H1 (cell line): ENCODE measurements at regions not wholly inside any gene's neighbourhood (a gene's known extent, or its start where the extent isn't known, plus 50 kb on each side); places are given as distances from the start of the nearest gene placed in this dataset.

Experiments
- CTCF ChIA-PET: fragments of 300-600 bp; sonication (Branson Sonifier 250); formaldehyde crosslinking; loops from one replicate; lab custom pipeline; 2021; ENCODE audit not compliant: partially characterized antibody; lab: Charles Lee
- POLR2A ChIA-PET: fragments of 300-600 bp; sonication (Branson Sonifier 250); formaldehyde crosslinking; loops from one replicate; lab custom pipeline; 2021; ENCODE audit warnings: inconsistent platforms; ENCODE audit not compliant: partially characterized antibody; lab: Charles Lee
- DNase-seq, 2 experiments: peaks; one replicate each; pipeline versions ENCODE4 v3.0.0 to v3.0.0-alpha.2; 2010 to 2022; ENCODE audit warnings: low spot score in 2 of 2, low read depth in 1 of 2, mixed read lengths in 1 of 2
- FAIRE-seq: peaks from 2 replicates; lab custom pipeline; 2011; peaks lifted over from hg19 to GRCh38; lab: Jason Lieb, UNC
- H2AFZ ChIP-seq: 2 replicates; pipeline ENCODE4 v1.8.1; 2012; ENCODE audit warnings: low read length, inconsistent platforms
- H2AK5ac ChIP-seq: 2 replicates; pipeline ENCODE4 v1.6.1; 2013; ENCODE audit warnings: low read depth, low read length
- H2BK120ac ChIP-seq: replicated peaks from 2 replicates; pipeline ENCODE3; 2013; ENCODE audit warnings: low read depth, low read length, inconsistent platforms
- H2BK12ac ChIP-seq: 2 replicates; pipeline ENCODE4 v1.6.1; 2013; ENCODE audit warnings: low read depth, low read length
- H2BK15ac ChIP-seq: 2 replicates; pipeline ENCODE4 v1.6.1; 2013; ENCODE audit warnings: low read length
- H2BK20ac ChIP-seq: 2 replicates; pipeline ENCODE4 v1.6.1; 2013; ENCODE audit warnings: low read length
- H2BK5ac ChIP-seq: 2 replicates; pipeline ENCODE4 v1.6.1; 2013; ENCODE audit warnings: low read depth, low read length
- H3K14ac ChIP-seq: 2 replicates; pipeline ENCODE4 v1.6.1; 2013; ENCODE audit warnings: inconsistent platforms; ENCODE audit not compliant: insufficient read length
- H3K18ac ChIP-seq: 2 replicates; pipeline ENCODE4 v1.6.1; 2013; ENCODE audit warnings: low read length; ENCODE audit errors: extremely low read depth
- H3K23ac ChIP-seq: 2 replicates; pipeline ENCODE4 v1.6.1; 2013; ENCODE audit warnings: inconsistent platforms; ENCODE audit not compliant: insufficient read length
- H3K23me2 ChIP-seq: 2 replicates; pipeline ENCODE4 v1.6.1; 2013; ENCODE audit warnings: low read depth, low read length
- H3K27ac ChIP-seq: 2 replicates; pipeline ENCODE4 v1.6.1; 2011; ENCODE audit warnings: low read depth, low read length, inconsistent platforms
- H3K27me3 ChIP-seq, 4 experiments: replicated peaks in 1 of 4; 1 replicate in 1 of 4; 2 replicates in 3 of 4; pipeline versions ENCODE4 v1.6.1 to v1.8.1; 2011 to 2013; ENCODE audit warnings: low read length in 3 of 4, mild to moderate bottlenecking in 3 of 4, inconsistent platforms in 2 of 4, mixed read lengths in 2 of 4, moderate library complexity in 1 of 4; ENCODE audit not compliant: control insufficient read depth in 3 of 4, insufficient read depth in 3 of 4; ENCODE audit errors: extremely low read depth in 1 of 4
- H3K36me3 ChIP-seq, 4 experiments: 2 replicates each; pipeline versions ENCODE4 v1.6.1 to v1.8.1; 2011 to 2013; ENCODE audit warnings: mild to moderate bottlenecking in 4 of 4, low read length in 3 of 4, moderate library complexity in 2 of 4, control low read depth in 1 of 4, inconsistent platforms in 1 of 4; ENCODE audit not compliant: insufficient read depth in 4 of 4, control insufficient read depth in 2 of 4
- H3K4ac ChIP-seq: replicated peaks from 2 replicates; pipeline ENCODE3; 2013; ENCODE audit warnings: low read length, low read depth, mixed read lengths, inconsistent platforms; ENCODE audit not compliant: insufficient read length
- H3K4me1 ChIP-seq, 4 experiments: replicated peaks in 1 of 4; 1 replicate in 1 of 4; 2 replicates in 3 of 4; pipeline versions ENCODE4 v1.6.1 to v1.8.1; 2011 to 2013; ENCODE audit warnings: low read length in 3 of 4, inconsistent platforms in 2 of 4, mixed read lengths in 1 of 4; ENCODE audit not compliant: insufficient read depth in 4 of 4, control insufficient read depth in 3 of 4
- H3K4me2 ChIP-seq, 2 experiments: 2 replicates each; pipeline versions ENCODE4 v1.6.1 to v1.8.1; 2011 to 2013; ENCODE audit warnings: low read depth in 2 of 2, low read length in 2 of 2, control low read depth in 1 of 2, inconsistent platforms in 1 of 2, mild to moderate bottlenecking in 1 of 2; ENCODE audit not compliant: insufficient read depth in 1 of 2
- H3K4me3 ChIP-seq, 4 experiments: fragments of 200-600, 300-600 bp in 1 of 4; sonication (generic), shearing (Covaris generic), sonication (Bioruptor Twin) in 1 of 4; 2 replicates each; pipeline versions ENCODE4 v1.5.1 to v1.8.1; 2011 to 2016; ENCODE audit warnings: low read length in 4 of 4, low read depth in 3 of 4, control low read depth in 2 of 4, inconsistent platforms in 2 of 4, mild to moderate bottlenecking in 2 of 4, mixed read lengths in 1 of 4, moderate library complexity in 1 of 4; ENCODE audit not compliant: insufficient read depth in 2 of 4; ENCODE audit errors: extremely low read depth in 1 of 4
- H3K56ac ChIP-seq: replicated peaks from 2 replicates; pipeline ENCODE3; 2013; ENCODE audit warnings: low read depth, mild to moderate bottlenecking, mixed read lengths, low read length, inconsistent platforms; ENCODE audit not compliant: insufficient read length
- H3K79me1 ChIP-seq: 2 replicates; pipeline ENCODE4 v1.6.1; 2013; ENCODE audit warnings: low read depth, low read length, control low read depth
- H3K79me2 ChIP-seq, 2 experiments: 2 replicates each; pipeline versions ENCODE4 v1.6.1 to v1.8.1; 2012 to 2013; ENCODE audit warnings: low read length in 2 of 2, mild to moderate bottlenecking in 2 of 2, inconsistent platforms in 1 of 2; ENCODE audit not compliant: insufficient read depth in 2 of 2, control insufficient read depth in 1 of 2
- H3K9ac ChIP-seq, 4 experiments: replicated peaks in 1 of 4; 1 replicate in 1 of 4; 2 replicates in 3 of 4; pipeline versions ENCODE4 v1.6.1 to v1.8.1; 2011 to 2013; ENCODE audit warnings: low read depth in 3 of 4, low read length in 3 of 4, control low read depth in 2 of 4, mild to moderate bottlenecking in 2 of 4, moderate library complexity in 2 of 4, inconsistent platforms in 1 of 4; ENCODE audit errors: extremely low read depth in 1 of 4
- H3K9me3 ChIP-seq, 2 experiments: 2 replicates each; pipeline versions ENCODE4 v1.6.1 to v1.8.1; 2012 to 2013; ENCODE audit warnings: mild to moderate bottlenecking in 2 of 2, moderate library complexity in 2 of 2, control low read depth in 1 of 2, inconsistent platforms in 1 of 2, low read depth in 1 of 2, low read length in 1 of 2, mixed read lengths in 1 of 2; ENCODE audit not compliant: insufficient read depth in 2 of 2
- H4K20me1 ChIP-seq, 2 experiments: replicated peaks in 1 of 2; 2 replicates each; pipeline versions ENCODE3 to v1.8.1; 2011 to 2013; ENCODE audit warnings: inconsistent platforms in 2 of 2, low read length in 2 of 2, mild to moderate bottlenecking in 1 of 2; ENCODE audit not compliant: insufficient read depth in 2 of 2, control insufficient read depth in 1 of 2
- H4K5ac ChIP-seq: 2 replicates; pipeline ENCODE4 v1.6.1; 2013; ENCODE audit warnings: low read length, low read depth, mixed read lengths, inconsistent platforms; ENCODE audit not compliant: insufficient read length
- H4K8ac ChIP-seq: 2 replicates; pipeline ENCODE4 v1.8.0; 2013; ENCODE audit warnings: mild to moderate bottlenecking, moderate library complexity, low read length, inconsistent platforms; ENCODE audit not compliant: insufficient read depth; ENCODE audit errors: extremely low read depth
- H4K91ac ChIP-seq: replicated peaks from 2 replicates; pipeline ENCODE3; 2013; ENCODE audit warnings: low read length, mixed read lengths, inconsistent platforms; ENCODE audit not compliant: insufficient read length
- BCL11A ChIP-seq, 2 experiments: IDR thresholded peaks; one replicate each; pipeline ENCODE4 v1.6.1; 2011; ENCODE audit warnings: low read depth in 2 of 2, low read length in 2 of 2, mild to moderate bottlenecking in 2 of 2
- BRCA1 ChIP-seq: IDR thresholded peaks from 2 replicates; pipeline ENCODE4 v1.6.1; 2012; ENCODE audit warnings: low read depth, low read length, improper control_type of control experiment
- RXRA ChIP-seq: IDR thresholded peaks from 2 replicates; pipeline ENCODE4 v1.6.1; 2011; ENCODE audit warnings: low read depth, mild to moderate bottlenecking, low read length, moderate library complexity; ENCODE audit not compliant: insufficient read depth
- TBP ChIP-seq: IDR thresholded peaks from 2 replicates; pipeline ENCODE4 v1.6.1; 2011; ENCODE audit warnings: low read depth, low read length, improper control_type of control experiment
- WGBS, 2 experiments: shearing (Covaris generic) in 1 of 2; methylation state at CpG; one replicate each; pipeline versions ENCODE4 v1.1.6 to v1.1.7; 2013 to 2015; ENCODE audit warnings: low lambda C conversion rate in 2 of 2, mixed read lengths in 2 of 2, inconsistent platforms in 1 of 2, low coverage in 1 of 2, missing lambda C conversion rate in 1 of 2; ENCODE audit not compliant: insufficient replicate concordance in 2 of 2, insufficient coverage in 1 of 2, insufficient read length in 1 of 2; ENCODE audit errors: extremely low coverage in 1 of 2, missing lambda C conversion rate in 1 of 2; 5-methylcytosine and 5-hydroxymethylcytosine counted together
- TF ChIP-seq, protein P1 (sequence below): IDR thresholded peaks from 2 replicates; pipeline ENCODE4 v1.6.1; 2012; ENCODE audit warnings: inconsistent platforms

DNA sequence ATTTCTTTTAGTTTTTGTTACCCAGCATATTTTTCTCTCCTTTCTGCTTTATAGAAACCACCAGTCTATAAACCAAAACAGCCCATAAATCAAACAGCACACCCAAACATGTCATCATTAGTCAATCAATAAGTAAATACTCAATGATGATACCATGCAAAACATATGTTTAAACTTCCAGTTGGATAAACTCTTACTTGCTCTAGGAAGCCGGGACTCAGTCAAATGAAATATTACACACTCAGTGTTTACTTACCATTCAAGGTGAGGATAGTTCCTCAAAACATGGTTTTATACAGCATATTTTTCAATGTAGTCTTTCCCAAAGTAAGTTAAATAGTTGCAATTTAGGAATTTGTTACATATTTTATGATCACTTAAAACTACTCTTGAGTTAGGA, 343.6 kb upstream of the NXPH2 start:
- no peaks in the 10 kb centered on the region for H3K79me2 ChIP-seq
- H2AFZ ChIP-seq, result no peak overlapping the region
- no peaks in the 10 kb centered on the region for H3K23me2 ChIP-seq
- H3K23ac ChIP-seq, result no peak overlapping the region
- CTCF ChIA-PET, result no interaction called here
- H3K27me3 ChIP-seq, result no peaks in the 10 kb centered on the region
- no peak overlapping the region for H3K27ac ChIP-seq
- H2BK12ac ChIP-seq, result no peak overlapping the region
- DNase-seq (no peak), FAIRE-seq (no peak)
- H3K79me1 ChIP-seq, result no peaks in the 10 kb centered on the region
- no peak overlapping the region for H3K9ac ChIP-seq
- H2BK15ac ChIP-seq, result no peak overlapping the region
- H4K91ac ChIP-seq, result no peak overlapping the region
- H2BK5ac ChIP-seq, result no peak overlapping the region
- H2BK120ac ChIP-seq, result no peak overlapping the region
- no peaks in the 10 kb centered on the region; a peak in 1 of 7 replicates for H3K4me1 ChIP-seq
- H3K14ac ChIP-seq, result no peak overlapping the region
- H4K5ac ChIP-seq, result no peak overlapping the region
- no peak overlapping the region for H3K56ac ChIP-seq
- 89% methylated on average over 1 of the region's 1 CpG; no CpG with 5 or more reads in 1 of the 2 experiments for WGBS, 2 experiments
- POLR2A ChIA-PET, result no interaction called here
- H4K20me1 ChIP-seq, result no peaks in the 10 kb centered on the region
- no peak overlapping the region for H3K4ac ChIP-seq
- no peak overlapping the region for H4K8ac ChIP-seq
- no peak overlapping the region for H2AK5ac ChIP-seq
- H2BK20ac ChIP-seq, result no peak overlapping the region
- no peak overlapping the region for H3K4me2 ChIP-seq
- H3K18ac ChIP-seq, result no peak overlapping the region
- H3K4me3 ChIP-seq, result no peak overlapping the region
- H3K9me3 ChIP-seq, result no peaks in the 10 kb centered on the region
- H3K36me3 ChIP-seq, result no peaks in the 10 kb centered on the region
- no peak for TF ChIP-seq RXRA
- no peak for TF ChIP-seq BRCA1
- TF ChIP-seq, protein P1, sequence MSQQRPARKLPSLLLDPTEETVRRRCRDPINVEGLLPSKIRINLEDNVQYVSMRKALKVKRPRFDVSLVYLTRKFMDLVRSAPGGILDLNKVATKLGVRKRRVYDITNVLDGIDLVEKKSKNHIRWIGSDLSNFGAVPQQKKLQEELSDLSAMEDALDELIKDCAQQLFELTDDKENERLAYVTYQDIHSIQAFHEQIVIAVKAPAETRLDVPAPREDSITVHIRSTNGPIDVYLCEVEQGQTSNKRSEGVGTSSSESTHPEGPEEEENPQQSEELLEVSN, result no peak
- TF ChIP-seq BCL11A (IDR thresholded peaks at IDR 0.05; ENCODE audit: low read depth in 2 of 2, low read length in 2 of 2), result no peak
- TF ChIP-seq TBP, result no peak
